A549 (cell line): ENCODE measurements at regions not wholly inside any gene's neighbourhood (a gene's known extent, or its start where the extent isn't known, plus 50 kb on each side); places are given as distances from the start of the nearest gene placed in this dataset.

Source experiments
- ATAC-seq, 2 experiments: fragments of 200-7000 bp in 1 of 2; fragments of >200 bp in 1 of 2; cut with Nextera tagmentation in 1 of 2; cut with Tn5 transposase in 1 of 2; 3 replicates each; pipeline versions ENCODE4 v1.8.0 to v1.9.1; 2018 to 2020; ENCODE audit warnings: mild to moderate bottlenecking in 1 of 2, moderate library complexity in 1 of 2
- CTCF ChIA-PET: fragments of 300-600 bp; sonication (Branson Sonifier 250); formaldehyde crosslinking; extraction: SDS; loops from one replicate; lab custom pipeline; 2021; ENCODE audit warnings: antibody characterized with exemption, inconsistent platforms; lab: Yijun Ruan, JAX
- POLR2A ChIA-PET: fragments of 350-600 bp; formaldehyde crosslinking; extraction: SDS; loops from one replicate; lab custom pipeline; 2021; ENCODE audit warnings: antibody characterized with exemption, inconsistent platforms; lab: Yijun Ruan, JAX
- DNase-seq, 2 experiments: peaks; one replicate each; pipeline versions ENCODE4 v3.0.0 to v3.0.0-alpha.2; 2011 to 2016; ENCODE audit warnings: low read depth in 1 of 2, low spot score in 1 of 2
- FAIRE-seq: peaks from 2 replicates; lab custom pipeline; 2011; peaks lifted over from hg19 to GRCh38; lab: Jason Lieb, UNC
- H3K27ac ChIP-seq, 2 experiments: fragments of >200 bp; sonication (Bioruptor Twin); formaldehyde crosslinking; 3 replicates each; pipeline ENCODE4 v1.5.1; 2016 to 2017
- H3K4me1 ChIP-seq: fragments of >200 bp; sonication (Bioruptor Twin); formaldehyde crosslinking; 3 replicates; pipeline ENCODE4 v1.6.1; 2016
- H3K4me2 ChIP-seq: fragments of >200 bp; sonication (Bioruptor Twin); formaldehyde crosslinking; 3 replicates; pipeline ENCODE4 v1.6.1; 2016
- H3K4me3 ChIP-seq: fragments of >200 bp; sonication (Bioruptor Twin); formaldehyde crosslinking; 3 replicates; pipeline ENCODE4 v1.5.1; 2016
- H3K9me3 ChIP-seq: fragments of >200 bp; sonication (Bioruptor Twin); formaldehyde crosslinking; 3 replicates; pipeline ENCODE4 v1.6.1; 2016
- ATOH8 ChIP-seq: fragments of 250-450 bp; sonication (Bioruptor Pico); IDR thresholded peaks from 2 replicates; pipeline ENCODE4 v1.5.0; 2020; ENCODE audit warnings: low read depth, mild to moderate bottlenecking, moderate library complexity
- BCL3 ChIP-seq: fragments of >200 bp; sonication (Bioruptor Twin); formaldehyde crosslinking; IDR thresholded peaks from 3 replicates; pipeline ENCODE4 v1.6.1; 2016
- CEBPB ChIP-seq, 2 experiments: fragments of >200 bp in 1 of 2; sonication (Bioruptor Twin) in 1 of 2; formaldehyde crosslinking in 1 of 2; IDR thresholded peaks; 2 replicates each; pipeline ENCODE4 v1.6.1; 2012 to 2016
- CHD4 ChIP-seq: fragments of 200-600 bp; sonication (generic); IDR thresholded peaks from 2 replicates; pipeline ENCODE4 v1.6.1; 2016; ENCODE audit warnings: antibody characterized with exemption, mild to moderate bottlenecking, borderline replicate concordance
- E2F6 ChIP-seq: IDR thresholded peaks from 2 replicates; pipeline ENCODE4 v1.6.1; 2012; ENCODE audit warnings: low read depth, borderline replicate concordance
- EHF ChIP-seq: fragments of 250-450 bp; sonication (Bioruptor Pico); IDR thresholded peaks from 2 replicates; pipeline ENCODE4 v1.5.0; 2020; ENCODE audit warnings: mild to moderate bottlenecking
- EHMT2 ChIP-seq: fragments of 200-600 bp; sonication (generic); IDR thresholded peaks from 2 replicates; pipeline ENCODE4 v1.6.1; 2016; ENCODE audit warnings: antibody characterized with exemption, low read depth, mild to moderate bottlenecking, moderate library complexity
- ESRRA ChIP-seq: fragments of 150-350 bp; IDR thresholded peaks from 2 replicates; pipeline ENCODE4 v1.6.1; 2014; ENCODE audit warnings: mild to moderate bottlenecking, low read length, borderline replicate concordance
- FOSL2 ChIP-seq, 2 experiments: fragments of 450-650 bp in 1 of 2; fragments of >200 bp in 1 of 2; sonication (Bioruptor Twin) in 1 of 2; formaldehyde crosslinking; IDR thresholded peaks; 2 replicates each; pipeline versions ENCODE4 v1.5.0 to v1.6.1; 2016 to 2020; ENCODE audit warnings: mild to moderate bottlenecking in 1 of 2, moderate library complexity in 1 of 2
- HDAC2 ChIP-seq: fragments of 200-600 bp; sonication (generic); IDR thresholded peaks from 2 replicates; pipeline ENCODE4 v1.6.1; 2016
- HOXA7 ChIP-seq: fragments of 250-450 bp; sonication (Bioruptor Pico); IDR thresholded peaks from 2 replicates; pipeline ENCODE4 v1.5.0; 2020; ENCODE audit warnings: mild to moderate bottlenecking, moderate library complexity
- HOXB13 ChIP-seq: fragments of 250-450 bp; sonication (Bioruptor Pico); IDR thresholded peaks from 2 replicates; pipeline ENCODE4 v1.5.0; 2020; ENCODE audit warnings: low read depth, mild to moderate bottlenecking, moderate library complexity
- JUN ChIP-seq, 2 experiments: fragments of >200 bp; sonication (Bioruptor Twin); formaldehyde crosslinking; IDR thresholded peaks; 2 replicates in 1 of 2; 3 replicates in 1 of 2; pipeline ENCODE4 v1.6.1; 2016 to 2017
- JUNB ChIP-seq: fragments of >200 bp; sonication (Bioruptor Twin); formaldehyde crosslinking; IDR thresholded peaks from 2 replicates; pipeline ENCODE4 v1.6.1; 2016
- KDM1A ChIP-seq: fragments of 200-600 bp; sonication (generic); IDR thresholded peaks from 2 replicates; pipeline ENCODE4 v1.6.1; 2016; ENCODE audit warnings: low read depth, mild to moderate bottlenecking
- MAX ChIP-seq: IDR thresholded peaks from 2 replicates; pipeline ENCODE4 v1.6.1; 2012
- MYC ChIP-seq: IDR thresholded peaks from 2 replicates; pipeline ENCODE4 v1.6.1; 2012; ENCODE audit warnings: mild to moderate bottlenecking, inconsistent platforms, low read length, improper control_type of control experiment, borderline replicate concordance
- NR3C1 ChIP-seq: fragments of >200 bp; sonication (Bioruptor Twin); formaldehyde crosslinking; IDR thresholded peaks from 3 replicates; pipeline ENCODE4 v1.6.1; 2017
- PHF8 ChIP-seq: fragments of 200-600 bp; sonication (generic); IDR thresholded peaks from 2 replicates; pipeline ENCODE4 v1.6.1; 2016; ENCODE audit warnings: low read depth, mild to moderate bottlenecking, antibody characterized with exemption, moderate library complexity, borderline replicate concordance
- POLR2A ChIP-seq: IDR thresholded peaks from 2 replicates; pipeline ENCODE4 v1.6.1; 2012; ENCODE audit warnings: mild to moderate bottlenecking, low read length
- SMC3 ChIP-seq: fragments of >200 bp; sonication (Bioruptor Twin); formaldehyde crosslinking; IDR thresholded peaks from 3 replicates; pipeline ENCODE4 v1.6.1; 2018; ENCODE audit warnings: inconsistent platforms
- TFCP2L1 ChIP-seq: fragments of 250-450 bp; sonication (Bioruptor Pico); IDR thresholded peaks from 2 replicates; pipeline ENCODE4 v1.5.0; 2021; ENCODE audit warnings: mild to moderate bottlenecking
- TP53 ChIP-seq: fragments of 250-450 bp; sonication (Bioruptor Pico); IDR thresholded peaks from 2 replicates; pipeline ENCODE4 v1.5.0; 2021; ENCODE audit warnings: mild to moderate bottlenecking, moderate library complexity
- ZFP36 ChIP-seq: fragments of 450-650 bp; IDR thresholded peaks from 2 replicates; pipeline ENCODE4 v1.6.1; 2014; ENCODE audit warnings: borderline replicate concordance; ENCODE audit not compliant: partially characterized antibody
- ZNF302 ChIP-seq: fragments of 250-450 bp; sonication (Bioruptor Pico); IDR thresholded peaks from 2 replicates; pipeline ENCODE4 v1.9.0; 2021; ENCODE audit warnings: inconsistent platforms, mild to moderate bottlenecking, moderate library complexity
- ZSCAN20 ChIP-seq: fragments of 250-450 bp; sonication (Bioruptor Pico); IDR thresholded peaks from 2 replicates; pipeline ENCODE4 v1.8.0; 2022; ENCODE audit warnings: mild to moderate bottlenecking, moderate library complexity
- WGBS: methylation state at CpG from one replicate; pipeline ENCODE4 v1.1.6; 2017; ENCODE audit errors: missing lambda C conversion rate; 5-methylcytosine and 5-hydroxymethylcytosine counted together

GRCh38 chr5:107195890-107196395, 474.8 kb downstream of the EFNA5 start:
- no peak for FAIRE-seq
- TF ChIP-seq JUNB (no peak), TFCP2L1 (no peak), POLR2A (no peak), EHF (CRISPR knock-in tag) (no peak), PHF8 (no peak), ZNF302 (no peak), SMC3 (no peak), HOXB13 (no peak), MYC (no peak), BCL3 (no peak), CHD4 (no peak), JUN (IDR thresholded peaks at IDR 0.05) (no peak), NR3C1 (no peak), ESRRA (no peak), HOXA7 (CRISPR knock-in tag) (no peak), CEBPB (IDR thresholded peaks at IDR 0.05) (no peak), ZFP36 (no peak), E2F6 (no peak), ATOH8 (CRISPR knock-in tag) (no peak)
- no peaks in the 10 kb centered on the region for H3K9me3 ChIP-seq
- H3K4me1 ChIP-seq: no peaks in the 10 kb centered on the region
- ATAC-seq: no peak
- no peak overlapping the region for H3K4me3 ChIP-seq
- ChIA-PET CTCF (no interaction called here), POLR2A (no interaction called here)
- no peak for DNase-seq
- no peak overlapping the region for H3K27ac ChIP-seq
- no peak overlapping the region for H3K4me2 ChIP-seq
- 77% methylated on average over 6 of the region's 6 CpGs for WGBS

GRCh38 chr5:107184871-107185270, 485.9 kb downstream of the EFNA5 start:
- DNase-seq (no peak), FAIRE-seq (no peak), ATAC-seq (no peak)
- POLR2A ChIA-PET: no interaction called here
- Histone ChIP-seq H3K27ac (no peak overlapping the region), H3K4me3 (no peak overlapping the region), H3K9me3 (no peaks in the 10 kb centered on the region), H3K4me2 (no peak overlapping the region), H3K4me1 (no peaks in the 10 kb centered on the region)
- CTCF ChIA-PET: no interaction called here
- WGBS: 85% methylated on average over 1 of the region's 1 CpG
- no peak for TF ChIP-seq PHF8
- no peak for TF ChIP-seq FOSL2 (IDR thresholded peaks at IDR 0.05)
- TF ChIP-seq FOSL2 (CRISPR knock-in tag; IDR thresholded peaks at IDR 0.05): no peak
- no peak for TF ChIP-seq BCL3
- no peak for TF ChIP-seq KDM1A
- no peak for TF ChIP-seq EHMT2
- TF ChIP-seq SMC3: no peak
- no peak for TF ChIP-seq TP53 (CRISPR knock-in tag)
- TF ChIP-seq HDAC2: no peak
- no peak for TF ChIP-seq ZSCAN20 (CRISPR knock-in tag)
- TF ChIP-seq MAX: no peak
